Muscle layer of colon (tissue), 2 donors: ENCODE measurements at regions not wholly inside any gene's neighbourhood (a gene's known extent, or its start where the extent isn't known, plus 50 kb on each side); places are given as distances from the start of the nearest gene placed in this dataset.

Experiments used
- H3K27ac ChIP-seq: one replicate; pipeline ENCODE4 v1.7.0; 2013; ENCODE audit warnings: low read depth, mild to moderate bottlenecking, low read length, moderate library complexity
- H3K27me3 ChIP-seq, 2 donors: one replicate each; pipeline ENCODE4 v1.7.0; 2013; ENCODE audit warnings: low read length in 2 of 2, mild to moderate bottlenecking in 2 of 2; ENCODE audit not compliant: insufficient read depth in 2 of 2, control insufficient read depth in 1 of 2
- H3K36me3 ChIP-seq: one replicate; pipeline ENCODE4 v1.7.0; 2013; ENCODE audit warnings: mild to moderate bottlenecking, low read length; ENCODE audit not compliant: insufficient read depth
- H3K4me1 ChIP-seq: one replicate; pipeline ENCODE4 v1.7.0; 2013; ENCODE audit warnings: mild to moderate bottlenecking, low read length; ENCODE audit not compliant: insufficient read depth
- H3K4me3 ChIP-seq, 2 donors: one replicate each; pipeline ENCODE4 v1.7.0; 2013; ENCODE audit warnings: low read length in 2 of 2, low read depth in 1 of 2, mild to moderate bottlenecking in 1 of 2, moderate library complexity in 1 of 2
- H3K9ac ChIP-seq: one replicate; pipeline ENCODE4 v1.7.0; 2013; ENCODE audit warnings: low read length
- H3K9me3 ChIP-seq: one replicate; pipeline ENCODE4 v1.7.0; 2013; ENCODE audit warnings: mild to moderate bottlenecking, low read length
- donor health status: abdominal sarcoma.
- donor health status: Adenocarcinoma of cecum.

DNA sequence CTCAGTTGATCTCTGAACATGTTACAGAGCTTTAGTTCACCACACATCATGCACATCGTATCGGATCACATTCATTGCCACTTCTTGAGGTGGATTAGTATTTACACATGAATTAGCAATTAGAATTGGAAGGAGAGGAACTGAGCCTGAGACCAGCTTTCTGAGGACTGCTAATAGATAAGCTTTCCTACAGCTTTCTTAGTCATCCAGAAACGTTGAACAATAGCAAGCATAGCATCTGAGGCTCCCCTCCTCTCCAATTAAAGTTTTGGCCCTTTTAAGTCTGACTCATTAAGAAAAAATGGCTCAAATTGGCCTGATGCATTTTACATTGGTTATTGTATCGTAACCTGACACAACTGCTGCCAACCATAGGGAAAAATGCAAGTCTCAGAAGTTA lies 1130.4 kb downstream of the CDH8 start:
- H3K27me3 ChIP-seq = no peaks in the 10 kb centered on the region

DNA sequence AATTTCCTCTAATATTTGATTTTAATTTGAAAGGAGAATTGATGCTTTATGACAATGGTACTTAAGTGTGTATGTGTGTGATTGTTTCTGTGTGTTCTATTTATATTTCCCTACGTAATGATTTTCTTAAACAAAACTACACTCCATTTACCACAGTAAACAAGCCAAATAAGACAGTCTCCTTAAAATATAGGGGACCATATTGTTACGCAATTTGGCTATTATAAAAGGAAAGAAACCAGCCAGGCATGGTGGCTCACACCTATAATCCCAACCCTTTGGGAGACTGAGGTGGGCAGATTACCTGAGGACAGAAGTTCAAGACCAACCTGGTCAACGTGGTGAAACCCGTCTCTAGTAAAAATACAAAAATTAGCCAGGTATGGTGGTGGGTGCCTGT lies 1134.1 kb downstream of the CDH8 start:
- H3K36me3 ChIP-seq = no peaks in the 10 kb centered on the region
- H3K27me3 ChIP-seq = no peaks in the 10 kb centered on the region
- no peaks in the 10 kb centered on the region for H3K9me3 ChIP-seq
- no peak overlapping the region for H3K9ac ChIP-seq
- no peak overlapping the region for H3K27ac ChIP-seq
- H3K4me3 ChIP-seq = no peak overlapping the region
- H3K4me1 ChIP-seq = no peaks in the 10 kb centered on the region

More for the DNA sequence above, 1130.4 kb downstream of the CDH8 start:
- Histone ChIP-seq H3K9ac (no peak overlapping the region), H3K36me3 (no peaks in the 10 kb centered on the region), H3K4me3 (no peak overlapping the region), H3K4me1 (no peaks in the 10 kb centered on the region), H3K27ac (no peak overlapping the region), H3K9me3 (no peaks in the 10 kb centered on the region)

DNA sequence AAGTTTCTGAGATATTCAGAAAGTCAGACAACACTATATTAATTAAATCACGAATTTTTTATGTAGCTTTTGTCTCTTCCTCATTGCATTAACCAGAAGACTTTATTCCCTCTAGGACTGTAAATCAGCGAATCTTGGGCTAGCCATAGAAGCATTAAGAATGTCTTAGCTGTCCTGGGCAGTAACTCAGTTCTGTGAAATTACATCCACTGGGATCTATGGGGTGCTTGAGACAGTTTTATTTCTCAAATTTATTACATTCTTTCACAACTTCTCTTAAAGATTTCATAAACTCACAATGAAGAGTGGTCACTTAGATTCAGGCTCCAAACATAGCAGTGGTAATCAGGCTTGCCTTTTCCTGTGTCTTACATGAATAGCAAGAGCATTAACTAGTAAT lies 1153.4 kb downstream of the CDH8 start:
- Histone ChIP-seq H3K9ac (no peak overlapping the region), H3K4me1 (no peaks in the 10 kb centered on the region), H3K36me3 (no peaks in the 10 kb centered on the region), H3K27ac (no peak overlapping the region), H3K9me3 (no peaks in the 10 kb centered on the region), H3K4me3 (no peak overlapping the region), H3K27me3 (no peaks in the 10 kb centered on the region)

DNA sequence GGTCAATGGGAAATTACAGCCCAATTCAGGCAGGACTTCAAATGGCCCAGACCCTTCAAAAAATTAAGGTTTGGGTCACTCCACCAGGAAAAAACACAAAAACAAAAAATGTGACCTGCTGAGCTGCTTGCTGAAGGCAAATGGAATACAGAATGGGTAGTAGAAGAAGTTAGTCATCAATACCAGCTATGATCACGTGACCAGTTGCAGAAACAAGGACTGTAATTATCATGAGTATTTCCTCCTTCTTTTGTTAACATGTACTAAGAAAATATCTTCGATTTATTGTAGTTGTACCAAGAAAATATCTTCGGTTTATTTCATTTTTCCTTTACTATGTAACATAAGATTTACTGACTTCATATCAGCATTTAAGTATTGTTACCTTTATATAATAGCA lies 1183.6 kb downstream of the CDH8 start:
- Histone ChIP-seq H3K4me3 (no peak overlapping the region), H3K36me3 (no peaks in the 10 kb centered on the region)

DNA sequence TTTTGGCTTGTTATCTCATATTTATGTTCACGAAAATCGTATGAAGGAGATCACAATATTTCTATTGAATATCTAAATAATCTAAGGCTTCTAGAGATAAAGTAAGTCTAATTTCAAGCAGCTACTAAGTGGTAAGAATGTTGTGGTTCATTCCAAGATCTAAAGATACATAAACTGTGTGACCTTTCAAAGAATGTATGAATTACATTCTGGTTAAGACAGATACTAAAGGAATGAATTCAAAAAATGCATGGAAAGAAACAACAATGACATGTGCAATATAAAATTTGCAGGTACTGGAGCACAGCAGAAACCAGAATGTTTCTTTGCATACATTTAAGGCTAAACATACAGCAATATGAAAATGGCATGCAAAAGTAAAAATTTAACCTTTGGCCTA lies 1214.6 kb downstream of the CDH8 start:
- Histone ChIP-seq H3K9ac (no peak overlapping the region), H3K9me3 (no peaks in the 10 kb centered on the region), H3K4me3 (no peak overlapping the region), H3K36me3 (no peaks in the 10 kb centered on the region), H3K27me3 (no peaks in the 10 kb centered on the region), H3K27ac (no peak overlapping the region), H3K4me1 (no peaks in the 10 kb centered on the region)

More for the DNA sequence above, 1183.6 kb downstream of the CDH8 start:
- H3K27ac ChIP-seq = no peak overlapping the region
- H3K4me1 ChIP-seq = no peaks in the 10 kb centered on the region
- no peaks in the 10 kb centered on the region for H3K9me3 ChIP-seq
- H3K9ac ChIP-seq = no peak overlapping the region
- H3K27me3 ChIP-seq = no peaks in the 10 kb centered on the region

GRCh38 chr16:60820361-60820760 lies 1215.9 kb downstream of the CDH8 start:
- no peaks in the 10 kb centered on the region for H3K4me1 ChIP-seq
- no peaks in the 10 kb centered on the region for H3K27me3 ChIP-seq
- no peak overlapping the region for H3K4me3 ChIP-seq
- H3K36me3 ChIP-seq = no peaks in the 10 kb centered on the region
- H3K9ac ChIP-seq = no peak overlapping the region
- no peak overlapping the region for H3K27ac ChIP-seq
- no peaks in the 10 kb centered on the region for H3K9me3 ChIP-seq

GRCh38 chr16:60818465-60818864 lies 1217.8 kb downstream of the CDH8 start:
- Histone ChIP-seq H3K27ac (no peak overlapping the region), H3K4me1 (no peaks in the 10 kb centered on the region), H3K9ac (no peak overlapping the region), H3K4me3 (no peak overlapping the region), H3K9me3 (no peaks in the 10 kb centered on the region), H3K27me3 (no peaks in the 10 kb centered on the region), H3K36me3 (no peaks in the 10 kb centered on the region)

GRCh38 chr16:60816461-60816860 lies 1219.8 kb downstream of the CDH8 start:
- Histone ChIP-seq H3K9ac (no peak overlapping the region), H3K27ac (no peak overlapping the region), H3K4me1 (no peaks in the 10 kb centered on the region), H3K27me3 (no peaks in the 10 kb centered on the region), H3K4me3 (no peak overlapping the region), H3K9me3 (no peaks in the 10 kb centered on the region), H3K36me3 (no peaks in the 10 kb centered on the region)

DNA sequence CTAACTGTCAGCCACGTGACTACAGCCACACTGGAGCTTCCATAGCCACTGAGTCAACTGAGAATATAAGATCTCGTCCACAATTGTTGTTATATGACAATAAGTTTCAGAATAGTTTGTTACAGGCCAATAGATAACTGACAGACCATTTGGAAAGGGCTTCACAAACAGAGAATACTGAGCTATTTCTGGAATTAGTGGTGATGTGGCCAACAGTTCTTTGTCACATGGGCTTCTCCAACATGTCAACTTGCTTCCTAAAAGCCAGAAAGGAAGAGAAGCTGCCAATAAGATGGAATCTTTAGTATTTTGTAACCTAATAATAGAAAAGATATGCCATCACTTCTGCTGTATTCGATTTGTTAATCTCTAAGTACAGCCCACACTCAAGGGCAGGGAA lies 1220.4 kb downstream of the CDH8 start:
- H3K4me3 ChIP-seq = no peak overlapping the region
- no peak overlapping the region for H3K27ac ChIP-seq
- H3K9ac ChIP-seq = no peak overlapping the region
- no peaks in the 10 kb centered on the region for H3K4me1 ChIP-seq
- no peaks in the 10 kb centered on the region for H3K36me3 ChIP-seq
- no peaks in the 10 kb centered on the region for H3K9me3 ChIP-seq
- H3K27me3 ChIP-seq = no peaks in the 10 kb centered on the region

- no peak overlapping the region for H3K4me3 ChIP-seq
- no peak overlapping the region for H3K27ac ChIP-seq
- no peak overlapping the region for H3K9ac ChIP-seq
- H3K27me3 ChIP-seq = no peaks in the 10 kb centered on the region
- no peaks in the 10 kb centered on the region for H3K9me3 ChIP-seq
- no peaks in the 10 kb centered on the region for H3K36me3 ChIP-seq
- no peaks in the 10 kb centered on the region for H3K4me1 ChIP-seq
Observed at GRCh38 chr16:60815033-60815432, 1221.2 kb downstream of the CDH8 start.

DNA sequence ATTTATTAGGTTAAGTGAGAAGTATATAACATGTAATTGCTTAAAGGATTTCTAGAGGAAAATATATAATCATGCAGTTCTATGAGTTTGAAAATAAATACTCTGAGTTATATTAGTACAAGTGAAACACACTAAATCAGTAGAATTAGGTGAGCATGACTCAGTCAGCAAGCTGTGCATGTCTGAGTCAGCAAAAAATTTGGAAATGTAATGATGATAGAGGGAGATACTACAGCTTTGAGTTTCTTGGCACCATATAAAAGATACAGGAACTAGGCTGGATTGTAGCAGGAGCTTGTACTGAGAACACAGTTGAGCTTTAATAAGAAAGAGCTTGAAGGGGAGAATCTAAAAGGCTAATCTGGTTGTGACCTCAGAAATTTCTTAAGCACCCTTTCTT lies 1224.6 kb downstream of the CDH8 start:
- Histone ChIP-seq H3K9ac (no peak overlapping the region), H3K27ac (no peak overlapping the region), H3K27me3 (no peaks in the 10 kb centered on the region), H3K4me1 (no peaks in the 10 kb centered on the region), H3K4me3 (no peak overlapping the region), H3K36me3 (no peaks in the 10 kb centered on the region), H3K9me3 (no peaks in the 10 kb centered on the region)

GRCh38 chr16:60811051-60811608 lies 1225.1 kb downstream of the CDH8 start:
- Histone ChIP-seq H3K36me3 (no peaks in the 10 kb centered on the region), H3K27ac (no peak overlapping the region), H3K9me3 (no peaks in the 10 kb centered on the region), H3K4me1 (no peaks in the 10 kb centered on the region), H3K4me3 (no peak overlapping the region), H3K27me3 (no peaks in the 10 kb centered on the region), H3K9ac (no peak overlapping the region)
